ENCODE measurements at regions not wholly inside any gene's neighbourhood (a gene's known extent, or its start where the extent isn't known, plus 50 kb on each side); places are given as distances from the start of the nearest gene placed in this dataset.
"Not testable (repeated sequence)": the region's sequence is repeated elsewhere in the genome, so short reads cannot be mapped to it uniquely, and the experiment has no call there.

DNA sequence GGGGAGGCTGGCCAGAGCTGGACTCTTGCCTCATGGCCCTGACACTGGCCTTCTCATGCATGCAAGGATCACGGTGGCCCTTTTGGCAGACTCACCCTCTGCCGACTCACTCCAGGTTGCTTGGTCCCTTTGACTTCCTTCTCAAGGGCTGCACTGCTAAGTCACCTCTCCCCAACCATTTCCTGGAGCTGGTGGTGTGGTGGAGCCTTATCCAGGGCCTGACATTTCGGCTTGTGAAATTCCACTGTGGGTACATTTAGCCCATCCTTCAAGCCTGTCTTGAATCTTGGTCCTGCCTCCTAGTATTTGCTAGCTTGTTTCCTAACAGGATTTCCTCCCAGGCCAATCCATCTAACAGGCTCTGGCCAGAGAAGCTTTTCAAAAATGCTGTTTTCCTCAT lies 52.6 kb upstream of the JUN start:
- no peak for DNase-seq

DNA sequence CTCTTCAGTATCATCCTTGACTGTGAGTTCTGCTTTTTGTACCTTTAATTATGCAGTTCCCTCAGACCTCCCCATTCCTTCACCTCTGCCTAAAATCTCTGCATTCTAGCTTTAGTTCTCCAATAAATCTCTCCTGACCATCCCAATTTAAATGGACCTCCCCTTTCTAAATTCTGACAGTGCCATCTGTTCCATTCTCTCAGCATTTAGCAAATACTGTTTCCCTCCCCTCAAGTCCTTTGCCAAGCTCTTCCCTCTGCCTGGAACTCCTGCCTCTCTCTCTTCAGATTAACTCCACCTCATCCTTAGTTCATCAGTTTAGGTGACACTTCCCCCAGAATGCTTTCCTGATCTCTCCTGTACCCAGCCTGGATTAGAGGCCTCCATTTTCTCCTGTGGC lies 54.0 kb upstream of the JUN start:
- DNase-seq, result no peak

DNA sequence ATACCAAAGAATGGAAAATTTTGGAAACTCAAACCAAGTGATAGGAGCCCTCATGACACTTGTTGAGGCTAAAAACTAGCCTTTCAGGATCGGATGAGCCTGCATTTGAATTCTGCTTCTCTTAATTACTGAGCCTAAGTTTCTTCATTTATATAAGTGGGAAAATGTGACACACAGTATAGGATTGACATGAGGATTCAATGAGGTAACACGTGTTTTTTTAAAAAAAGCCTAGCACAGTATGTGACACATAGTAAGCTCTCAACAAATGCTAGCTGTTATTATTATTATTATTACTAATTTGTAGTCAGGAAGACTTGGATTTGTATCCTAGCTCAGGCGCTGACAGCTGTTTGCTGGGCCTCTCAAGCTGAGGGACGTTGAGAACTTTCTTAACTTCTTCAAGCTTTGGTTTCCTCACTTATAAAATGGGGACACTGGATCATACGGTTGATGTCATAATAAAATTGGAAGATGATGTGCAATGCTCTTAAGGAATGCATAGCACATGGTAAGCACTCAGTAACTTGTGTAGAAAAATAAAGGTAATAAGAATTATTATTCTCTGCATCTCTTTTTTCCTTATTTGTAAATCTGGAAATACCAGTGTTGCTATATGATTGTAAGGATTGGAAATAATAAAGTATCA lies 55.4 kb upstream of the JUN start:
- no peak for DNase-seq

DNA sequence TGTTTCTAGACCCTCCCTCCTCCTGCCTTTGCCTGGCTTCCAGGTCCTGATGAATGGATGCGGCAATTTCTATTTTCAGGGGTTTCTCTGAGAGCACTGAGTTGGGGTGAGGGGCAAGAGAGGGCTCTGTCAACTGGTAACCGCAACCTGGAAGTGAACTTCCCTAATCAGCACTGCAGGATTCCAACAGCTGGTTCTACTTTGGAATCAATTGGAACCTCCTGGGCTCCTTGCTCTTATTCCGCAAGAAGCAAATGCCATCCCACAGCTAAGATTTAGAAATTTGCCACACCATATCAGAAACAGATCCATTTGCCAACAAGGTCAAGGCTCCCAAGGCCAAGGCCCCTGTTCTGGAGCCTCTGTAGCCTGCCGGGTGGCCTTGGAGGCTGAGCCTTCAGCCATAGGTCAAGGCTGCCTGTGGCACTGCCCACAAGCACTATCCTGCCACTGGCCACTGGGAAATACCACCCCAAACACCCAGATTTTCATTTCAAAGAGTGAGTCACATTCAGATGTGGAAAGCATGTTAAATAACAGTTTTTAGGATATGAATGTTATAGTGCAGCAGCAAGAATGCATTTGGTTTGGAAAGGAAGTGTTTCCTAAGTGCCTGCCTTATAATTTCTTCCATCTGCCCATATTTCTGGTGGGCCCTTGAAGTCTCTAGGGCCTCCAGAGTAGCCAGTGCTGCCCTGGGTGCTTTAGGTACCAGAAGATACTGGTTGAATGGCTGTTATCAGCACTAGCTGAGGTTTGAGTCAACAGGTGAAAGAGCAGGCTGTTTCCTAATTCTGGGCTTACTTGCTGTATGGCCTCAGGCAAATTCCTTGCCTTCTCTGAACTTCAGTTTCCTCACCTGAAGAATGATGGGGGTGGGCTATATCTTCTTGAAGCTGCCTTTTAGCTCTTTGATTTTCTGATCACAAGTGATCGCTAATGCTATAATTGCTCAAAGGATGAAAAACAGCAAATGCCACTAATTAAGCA lies 56.3 kb upstream of the JUN start:
- DNase-seq, result no peak

DNA sequence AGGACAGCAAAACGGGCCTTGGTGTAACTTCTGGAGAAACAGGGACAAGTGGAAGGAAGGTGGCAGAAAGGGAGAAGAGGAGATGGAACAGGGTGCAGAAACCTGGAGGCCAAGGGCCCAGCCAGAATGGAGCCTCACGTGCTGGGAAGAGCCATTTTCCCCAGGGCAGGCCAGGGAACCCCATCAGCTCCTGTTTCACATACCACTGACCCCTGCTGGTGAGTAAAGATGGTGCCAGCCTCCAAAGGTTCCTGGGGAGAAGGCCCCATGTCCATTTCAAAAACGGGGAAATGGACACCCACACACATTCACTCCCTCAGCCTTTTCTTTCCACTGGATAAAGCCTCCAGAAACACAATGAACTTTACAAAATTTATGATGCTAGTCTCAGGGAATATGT lies 57.6 kb upstream of the JUN start:
- no peak for DNase-seq

DNA sequence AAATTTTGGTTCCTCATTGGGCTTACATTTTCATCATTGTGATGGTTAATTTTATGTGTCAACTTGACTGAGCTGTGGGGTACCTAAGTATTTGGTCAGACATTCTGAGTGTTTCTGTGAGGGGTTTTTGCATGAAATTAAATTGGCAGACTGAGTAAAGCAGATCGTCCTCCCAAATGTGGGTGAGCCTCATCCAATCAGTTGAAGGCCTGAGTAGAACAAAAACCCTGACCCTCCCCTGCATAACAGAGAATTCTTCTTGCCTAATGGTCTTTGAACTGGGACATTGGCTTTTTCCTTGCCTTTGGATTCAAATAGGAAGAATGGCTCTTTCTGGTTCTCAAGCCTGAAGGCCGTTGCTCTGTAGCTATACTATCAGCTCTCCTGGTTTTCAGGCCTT lies 59.1 kb upstream of the JUN start:
- DNase-seq, result no peak

DNA sequence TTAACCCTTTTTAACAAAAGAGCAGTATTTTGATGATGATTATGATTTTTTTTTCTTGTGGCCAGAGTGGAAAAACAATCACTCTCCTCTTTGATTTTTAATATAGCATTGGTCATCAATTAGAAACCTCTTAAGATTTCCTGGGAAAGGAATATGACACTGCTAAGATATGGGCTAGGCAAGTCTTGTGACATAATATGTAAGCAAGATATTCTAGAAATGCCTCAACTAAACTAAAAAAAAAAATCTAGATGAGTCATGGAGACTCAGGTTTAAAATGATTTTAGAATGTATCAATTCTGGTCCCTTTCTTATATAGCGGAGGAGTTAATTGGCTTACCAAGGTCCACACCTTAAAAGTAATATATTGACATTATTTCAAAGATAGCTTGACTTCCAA lies 60.3 kb upstream of the JUN start:
- no peak for DNase-seq

DNA sequence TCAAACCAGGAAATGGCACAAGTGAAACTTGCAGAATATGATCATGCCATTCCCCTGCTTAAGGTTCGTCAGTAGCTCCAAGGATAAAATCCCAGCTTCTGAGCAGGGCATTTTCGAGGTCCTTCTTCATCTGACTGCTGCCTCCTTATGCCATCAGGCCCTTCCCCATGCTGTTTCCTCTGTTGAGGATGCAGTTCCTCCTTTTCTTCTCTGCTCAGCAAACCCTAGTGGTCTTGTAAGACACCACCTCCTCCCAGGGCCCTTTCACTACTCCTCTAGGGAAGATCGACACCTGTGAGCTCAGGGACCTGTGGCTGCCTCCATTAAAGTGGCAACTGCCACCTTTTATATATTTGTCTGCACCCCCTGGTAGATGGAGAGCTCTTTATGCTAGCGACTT lies 62.1 kb upstream of the JUN start:
- DNase-seq, result no peak

DNA sequence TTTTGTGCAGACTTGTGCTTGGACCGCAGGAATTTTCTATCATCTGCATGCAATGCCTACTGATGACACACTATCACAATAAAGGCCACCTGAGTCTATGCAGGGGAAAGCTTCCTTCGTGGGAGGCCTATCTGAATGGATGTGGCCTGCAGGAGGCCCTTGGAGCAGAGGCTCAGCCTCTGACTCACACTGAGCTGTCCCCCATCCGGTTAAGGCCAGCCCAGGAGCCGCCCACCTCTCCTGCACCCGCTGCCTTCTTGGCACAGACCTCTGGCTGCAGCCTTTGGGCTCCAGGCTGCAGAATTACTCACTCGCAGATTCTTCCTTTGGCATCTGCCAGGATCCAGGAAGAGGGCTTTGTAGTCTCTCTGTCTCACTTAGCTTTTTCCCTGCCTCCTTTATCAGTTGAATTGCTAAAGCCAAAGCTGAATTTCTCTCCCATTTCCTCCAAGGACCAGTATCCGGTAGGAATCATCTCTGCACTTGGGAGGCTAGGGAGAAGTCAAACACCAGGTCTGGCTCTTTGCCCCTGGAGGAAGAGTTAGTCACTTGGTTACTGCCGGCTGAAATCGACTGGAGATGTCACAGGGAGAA lies 65.1 kb upstream of the JUN start:
- no peak for DNase-seq

DNA sequence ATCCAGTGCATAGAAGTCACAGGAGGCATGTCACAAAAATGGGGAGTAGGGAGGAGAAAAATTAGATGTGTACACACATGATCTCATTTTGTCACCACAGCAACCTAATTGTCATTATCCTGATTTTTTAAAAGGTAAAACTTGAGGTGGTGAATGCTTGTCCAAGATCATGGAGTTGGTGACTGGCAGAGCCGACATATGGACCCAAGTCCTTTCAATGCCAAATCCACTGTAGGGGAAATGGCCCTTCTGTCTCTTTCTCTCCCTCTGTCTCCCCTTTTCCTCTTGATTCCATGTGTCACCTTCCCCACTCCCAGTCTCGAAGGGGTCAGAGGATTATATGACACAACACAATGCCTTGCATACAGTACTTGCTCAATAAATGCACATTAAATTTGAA lies 65.7 kb upstream of the JUN start:
- no peak for DNase-seq

DNA sequence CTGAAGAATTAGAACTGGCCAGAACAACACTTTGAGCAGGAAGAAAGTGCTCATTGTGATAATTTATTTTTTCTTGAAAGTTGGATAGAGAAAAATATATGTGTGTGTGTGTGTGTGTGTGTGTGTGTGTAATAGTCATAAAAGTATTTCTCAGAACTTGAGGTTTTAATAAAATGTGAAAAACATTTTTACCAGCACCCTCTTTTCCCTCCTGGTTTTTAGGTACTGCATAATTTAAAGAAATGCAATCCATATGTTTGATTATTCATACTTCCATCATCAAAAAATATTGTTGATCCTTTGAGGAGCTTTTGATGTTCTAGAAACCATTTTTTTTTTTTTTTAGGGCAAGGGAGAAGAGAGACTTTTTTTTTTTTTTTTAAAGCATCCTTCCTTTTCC lies 66.8 kb upstream of the JUN start:
- DNase-seq, result no peak

DNA sequence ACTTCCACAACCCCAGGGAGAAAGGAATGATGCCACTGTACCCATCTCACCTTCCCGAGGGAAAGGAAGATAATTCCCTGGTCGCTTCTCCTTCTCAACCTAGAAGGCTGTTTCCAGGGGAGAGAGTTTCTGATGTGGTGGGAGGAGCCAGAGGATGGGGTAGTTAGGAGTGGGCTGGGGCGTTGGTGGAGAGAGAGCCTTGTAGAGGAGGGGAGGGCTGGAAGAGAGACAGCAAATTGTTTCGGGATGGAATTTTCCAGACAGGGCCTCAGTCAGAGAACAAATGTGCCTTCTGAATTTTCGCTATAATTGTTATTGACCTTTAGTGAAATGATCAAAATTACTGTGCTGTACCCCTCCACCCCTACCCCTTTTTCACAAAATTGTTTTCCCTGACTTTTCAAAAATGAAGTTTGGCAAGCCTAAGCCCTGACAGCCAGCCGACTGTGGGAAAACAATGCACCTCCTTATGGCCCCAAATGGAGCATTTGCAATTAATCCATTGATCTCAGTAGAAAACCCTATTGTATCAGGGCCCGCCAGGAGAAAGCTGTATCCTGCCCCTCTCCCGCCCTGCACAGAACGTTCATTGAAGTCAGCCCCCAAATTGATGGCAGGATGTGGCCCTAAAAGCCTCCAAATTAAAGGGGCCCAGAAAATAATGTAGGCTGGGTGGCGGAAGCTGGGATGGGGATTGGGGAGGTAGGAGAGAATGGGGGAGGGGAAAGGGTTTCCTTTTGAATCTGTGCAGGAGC lies 69.1 kb upstream of the JUN start:
- no peak for DNase-seq

DNA sequence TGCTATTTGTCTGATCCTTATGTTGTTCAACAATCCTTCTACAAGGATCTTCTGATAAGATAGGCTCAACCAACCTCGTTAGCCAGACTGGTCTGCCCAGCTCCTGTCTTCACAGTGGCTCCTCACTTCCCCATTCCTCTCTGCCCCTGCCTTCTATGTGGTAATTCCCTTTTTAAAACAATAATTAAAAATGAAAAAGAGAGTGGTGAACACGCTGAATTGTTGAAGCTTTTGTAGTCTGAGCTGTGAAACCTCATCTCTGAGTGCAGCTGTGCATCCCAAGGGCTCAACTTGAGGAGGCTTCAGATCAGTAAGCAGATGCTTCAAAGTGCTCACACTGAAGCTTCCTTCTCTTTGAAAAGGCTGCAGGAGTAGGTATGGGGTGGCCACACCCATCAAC lies 70.7 kb upstream of the JUN start:
- no peak for DNase-seq

DNA sequence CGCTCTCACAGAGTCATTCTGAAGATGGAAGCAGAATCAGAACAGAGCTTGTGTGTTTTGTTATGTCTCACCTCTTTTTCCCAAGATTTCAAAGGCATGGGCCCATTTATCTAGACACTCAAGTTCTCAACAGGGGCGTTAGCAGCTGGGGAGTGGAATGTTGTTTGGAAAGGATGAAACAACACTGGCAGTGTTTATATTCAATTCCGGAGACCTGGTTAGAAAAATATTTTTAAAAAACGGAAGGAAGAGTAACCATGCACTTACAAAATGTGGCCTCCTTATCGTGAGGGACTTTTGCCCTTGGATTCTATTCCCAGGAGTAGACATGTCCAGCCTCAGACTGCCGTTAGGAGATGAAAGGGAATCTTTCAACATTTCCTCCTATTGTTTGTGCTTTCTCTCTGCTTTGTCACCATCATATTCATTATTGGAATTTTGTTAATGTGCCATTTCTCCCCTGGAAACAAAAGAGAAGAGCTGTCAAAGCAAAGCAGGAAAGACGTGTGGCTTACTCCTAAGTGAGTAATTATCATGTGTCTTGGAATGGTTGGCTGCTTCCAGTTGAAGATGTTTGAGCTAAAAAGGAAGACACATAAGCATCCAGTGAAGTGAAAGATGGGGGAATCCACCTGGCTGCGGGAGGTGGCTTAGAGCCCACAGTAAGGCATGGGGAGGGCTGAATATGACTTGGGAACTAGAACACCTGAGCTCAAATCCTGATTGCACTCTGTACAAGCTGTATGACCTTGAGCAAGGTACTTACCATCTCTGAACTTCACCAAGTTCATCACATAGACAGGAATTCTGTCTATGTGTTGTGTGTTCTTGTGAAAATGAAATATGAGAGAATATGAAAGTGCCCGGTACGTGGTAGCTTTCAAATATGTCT lies 71.7 kb upstream of the JUN start:
- DNase-seq, result no peak

DNA sequence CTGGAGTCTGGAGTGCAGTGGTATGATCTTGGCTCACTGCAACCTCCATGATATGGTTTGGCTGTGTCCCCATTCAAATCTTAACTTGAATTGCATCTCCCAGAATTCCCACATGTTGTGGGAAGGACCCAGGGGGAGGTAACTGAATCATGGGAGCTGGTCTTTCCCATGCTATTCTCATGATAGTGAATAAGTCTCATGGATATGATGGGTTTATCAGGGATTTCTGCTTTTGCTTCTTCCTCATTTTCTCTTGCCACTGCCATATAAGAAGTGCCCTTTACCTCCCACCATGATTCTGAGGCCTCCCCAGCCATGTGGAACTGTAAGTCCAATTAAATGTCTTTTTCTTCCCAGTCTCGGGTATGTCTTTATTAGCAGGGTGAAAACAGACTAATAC lies 72.4 kb upstream of the JUN start:
- not testable (repeated sequence) for DNase-seq

DNA sequence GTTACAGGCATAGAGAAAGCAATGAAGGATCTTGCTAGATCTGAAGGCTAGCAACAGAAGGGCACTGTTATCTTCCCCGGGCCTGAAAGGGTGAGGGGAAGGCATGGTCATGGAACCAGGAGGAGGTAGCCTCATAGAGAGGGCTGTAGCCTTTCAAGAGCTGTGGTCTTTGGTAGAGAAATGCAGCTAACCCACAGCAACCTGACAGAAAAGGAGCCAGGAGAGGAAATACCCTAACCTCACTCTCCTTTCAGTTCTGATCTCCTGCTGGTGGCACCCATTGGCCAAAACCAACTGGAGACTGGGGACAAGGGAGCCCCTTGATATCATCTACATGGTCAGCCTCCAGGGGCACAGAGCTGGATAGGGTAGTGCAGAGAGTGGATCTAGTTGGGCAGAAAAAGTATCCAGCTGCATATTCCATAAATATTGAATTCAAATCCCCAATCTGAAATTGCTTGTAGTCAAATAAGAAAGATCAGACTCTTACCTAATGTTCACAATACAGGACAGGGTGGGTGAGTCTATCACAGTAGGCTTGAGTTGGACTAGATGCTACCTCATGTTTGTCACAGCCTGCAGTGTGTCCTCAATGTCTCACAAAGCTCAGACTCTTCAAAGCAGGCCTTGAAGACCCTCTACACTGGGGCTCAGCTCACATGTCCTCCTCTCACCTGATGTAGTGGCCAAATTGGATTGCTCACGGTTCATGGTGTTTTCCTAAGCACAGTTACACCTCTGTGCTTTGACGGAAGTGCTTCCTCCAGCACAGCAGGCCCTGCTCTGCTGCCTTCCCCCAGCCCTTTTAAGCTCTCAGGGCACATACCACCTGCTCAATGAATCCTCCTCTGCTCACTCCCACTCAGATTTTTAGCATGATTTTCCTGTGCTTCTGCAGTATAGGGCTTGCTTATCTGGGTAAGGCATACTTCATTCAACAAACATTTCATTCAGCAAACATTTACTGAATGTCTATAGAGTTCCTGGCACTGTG lies 74.1 kb upstream of the JUN start:
- DNase-seq, result no peak

DNA sequence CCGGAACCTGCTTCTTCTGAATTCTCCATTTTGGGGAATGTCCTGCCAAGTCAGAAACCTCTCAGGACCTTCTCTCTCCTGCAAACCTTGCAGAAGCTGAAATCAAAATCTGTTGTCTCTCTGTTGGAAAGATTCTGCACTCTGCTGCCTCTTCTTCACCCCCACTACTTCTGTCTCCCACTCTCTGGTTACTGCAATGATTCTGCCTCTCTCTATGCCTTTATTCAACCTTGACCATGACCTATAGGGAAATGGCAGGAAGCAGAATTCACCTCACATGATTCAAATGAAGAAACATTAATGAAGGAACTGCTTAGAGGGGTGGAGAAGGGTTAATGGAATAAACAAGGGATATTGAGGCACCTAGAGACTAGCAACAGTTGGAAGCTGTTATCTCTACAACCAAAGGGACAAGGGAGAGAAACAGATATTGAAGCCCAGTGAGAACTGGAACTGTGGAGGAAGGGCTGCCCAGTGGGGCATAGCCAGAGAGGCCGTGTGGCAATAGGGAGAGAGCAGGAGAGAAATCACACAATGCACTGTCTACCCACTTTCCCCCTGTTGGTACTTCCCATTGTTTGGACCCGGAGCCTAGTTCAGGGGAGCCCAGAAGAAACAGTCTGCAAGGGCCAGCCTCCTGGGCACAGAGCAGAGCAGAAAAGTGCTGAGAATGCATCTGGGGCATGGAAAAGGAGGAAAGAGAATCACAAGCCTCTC lies 76.1 kb upstream of the JUN start:
- DNase-seq, result no peak

DNA sequence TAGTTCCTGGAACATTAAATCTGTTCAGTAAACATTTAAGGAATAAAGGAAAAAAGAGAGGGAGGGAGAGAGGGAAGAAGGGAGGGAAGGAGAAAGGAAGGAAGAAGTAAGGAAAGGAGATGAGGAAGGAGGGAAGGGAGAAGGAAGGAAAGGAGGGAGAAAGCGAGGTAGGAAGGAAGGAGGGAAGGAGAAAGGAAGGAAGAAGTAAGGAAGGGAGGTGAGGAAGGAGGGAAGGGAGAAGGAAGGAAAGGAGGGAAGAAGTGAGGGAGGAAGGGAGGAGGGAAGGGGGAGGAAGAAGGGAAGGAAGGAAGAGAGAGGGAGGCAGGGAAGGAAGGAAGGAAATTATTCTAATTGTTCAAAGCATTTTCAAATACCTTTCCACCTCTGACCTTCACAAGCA lies 77.2 kb upstream of the JUN start:
- no peak for DNase-seq

DNA sequence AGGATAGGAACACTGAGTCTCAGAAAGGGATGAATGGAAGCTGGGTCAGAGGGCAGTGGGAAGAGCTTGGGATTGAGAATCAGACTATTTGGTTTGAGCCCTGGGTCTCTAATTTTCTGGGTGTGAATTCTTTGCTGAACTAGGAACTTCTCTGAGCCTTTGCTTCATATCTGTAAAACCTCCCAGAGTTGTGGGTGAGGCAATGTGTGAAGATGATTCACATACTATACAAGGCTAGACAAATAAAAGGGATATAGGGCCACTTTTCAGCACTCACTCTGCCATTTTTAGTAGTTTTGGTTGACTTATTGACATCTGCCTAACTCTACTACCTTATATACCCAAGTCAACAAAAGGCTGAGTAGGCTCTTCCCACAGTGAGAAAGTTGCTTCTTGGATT lies 77.7 kb upstream of the JUN start:
- DNase-seq, result no peak
